ENCODE measurements at regions not wholly inside any gene's neighbourhood (a gene's known extent, or its start where the extent isn't known, plus 50 kb on each side); places are given as distances from the start of the nearest gene placed in this dataset.

DNA sequence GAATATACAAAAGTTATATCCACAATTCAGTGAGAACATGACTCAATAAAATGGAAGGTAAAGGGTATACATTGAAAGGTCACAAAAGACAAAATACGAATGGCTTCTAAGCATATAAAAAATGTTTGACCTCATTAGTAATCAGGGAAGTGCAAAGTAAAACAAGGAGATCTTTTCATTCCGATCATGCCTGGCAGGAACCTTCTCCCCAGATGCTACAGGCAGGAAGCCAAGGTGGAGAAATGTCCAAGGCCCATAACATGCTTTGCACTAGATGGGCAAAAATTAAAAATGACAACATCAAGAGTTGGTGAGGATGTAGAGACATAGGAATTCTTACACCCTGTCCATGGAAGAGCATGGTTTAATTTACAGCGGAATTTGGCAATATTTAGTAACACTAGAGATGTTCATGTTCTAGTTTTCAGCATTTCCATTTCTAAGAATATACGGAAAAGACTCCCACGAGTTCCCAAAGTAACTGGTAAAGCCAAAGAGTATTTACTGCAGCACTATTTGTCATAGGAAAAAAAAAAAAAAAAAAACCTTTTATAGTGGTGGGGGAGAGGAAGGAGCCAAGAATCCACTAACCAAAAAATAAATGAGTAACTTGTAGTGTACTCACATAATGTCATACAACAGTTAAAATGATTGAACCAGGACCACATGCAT is 184.5 kb upstream of the KAZN start:
- TF ChIP-seq, protein P1, sequence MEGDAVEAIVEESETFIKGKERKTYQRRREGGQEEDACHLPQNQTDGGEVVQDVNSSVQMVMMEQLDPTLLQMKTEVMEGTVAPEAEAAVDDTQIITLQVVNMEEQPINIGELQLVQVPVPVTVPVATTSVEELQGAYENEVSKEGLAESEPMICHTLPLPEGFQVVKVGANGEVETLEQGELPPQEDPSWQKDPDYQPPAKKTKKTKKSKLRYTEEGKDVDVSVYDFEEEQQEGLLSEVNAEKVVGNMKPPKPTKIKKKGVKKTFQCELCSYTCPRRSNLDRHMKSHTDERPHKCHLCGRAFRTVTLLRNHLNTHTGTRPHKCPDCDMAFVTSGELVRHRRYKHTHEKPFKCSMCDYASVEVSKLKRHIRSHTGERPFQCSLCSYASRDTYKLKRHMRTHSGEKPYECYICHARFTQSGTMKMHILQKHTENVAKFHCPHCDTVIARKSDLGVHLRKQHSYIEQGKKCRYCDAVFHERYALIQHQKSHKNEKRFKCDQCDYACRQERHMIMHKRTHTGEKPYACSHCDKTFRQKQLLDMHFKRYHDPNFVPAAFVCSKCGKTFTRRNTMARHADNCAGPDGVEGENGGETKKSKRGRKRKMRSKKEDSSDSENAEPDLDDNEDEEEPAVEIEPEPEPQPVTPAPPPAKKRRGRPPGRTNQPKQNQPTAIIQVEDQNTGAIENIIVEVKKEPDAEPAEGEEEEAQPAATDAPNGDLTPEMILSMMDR (optimal IDR thresholded peaks at IDR 0.05 in 1 of 3, IDR thresholded peaks at IDR 0.05 in 1 of 3, conservative IDR thresholded peaks at IDR 0.05 in 1 of 3; ENCODE audit: extremely low read depth in 1 of 3, insufficient read depth in 2 of 3, low read length in 3 of 3) = no peak
- no peak for TF ChIP-seq EZH2 (IDR thresholded peaks at IDR 0.05; ENCODE audit: low read length)
